Lower leg skin (tissue), 4 donors: ENCODE measurements at regions not wholly inside any gene's neighbourhood (a gene's known extent, or its start where the extent isn't known, plus 50 kb on each side); places are given as distances from the start of the nearest gene placed in this dataset.

ENCODE experiments used
- DNase-seq, 2 donors: peaks; one replicate each; pipeline ENCODE4 v3.0.0-alpha.2; 2019; ENCODE audit warnings: low spot score in 2 of 2
- H3K4me3 ChIP-seq: fragments of 200-600 bp; sonication (generic); 2 replicates; pipeline ENCODE4 v1.5.1; 2017; ENCODE audit warnings: mild to moderate bottlenecking, low read depth; ENCODE audit not compliant: poor library complexity, severe bottlenecking
- POLR2A ChIP-seq, 2 donors: fragments of 450-650 bp; IDR thresholded peaks; one replicate each; pipeline ENCODE4 v1.6.1; 2016 to 2017; ENCODE audit warnings: antibody characterized with exemption in 2 of 2, mild to moderate bottlenecking in 1 of 2, moderate library complexity in 1 of 2
- WGBS, 2 donors: methylation state at CpG; one replicate each; pipeline ENCODE4 v1.1.5; 2018; 5-methylcytosine and 5-hydroxymethylcytosine counted together
- intact Hi-C: fragments of 100-400 bp; cut with DNase I; formaldehyde crosslinking; loops from one replicate; pipeline ENCODE4 v1.15.0; 2023; ENCODE audit warnings: low total_unique reads
- TF ChIP-seq, protein P1 (sequence below), 3 donors: fragments of 450-650 bp; IDR thresholded peaks; one replicate each; pipeline ENCODE4 v1.5.1; 2016; ENCODE audit warnings: antibody characterized with exemption in 3 of 3, mild to moderate bottlenecking in 3 of 3, moderate library complexity in 2 of 3

GRCh38 chr18:55879331-55879730 is 291.3 kb upstream of the TCF4 start:
- TF ChIP-seq, protein P1, sequence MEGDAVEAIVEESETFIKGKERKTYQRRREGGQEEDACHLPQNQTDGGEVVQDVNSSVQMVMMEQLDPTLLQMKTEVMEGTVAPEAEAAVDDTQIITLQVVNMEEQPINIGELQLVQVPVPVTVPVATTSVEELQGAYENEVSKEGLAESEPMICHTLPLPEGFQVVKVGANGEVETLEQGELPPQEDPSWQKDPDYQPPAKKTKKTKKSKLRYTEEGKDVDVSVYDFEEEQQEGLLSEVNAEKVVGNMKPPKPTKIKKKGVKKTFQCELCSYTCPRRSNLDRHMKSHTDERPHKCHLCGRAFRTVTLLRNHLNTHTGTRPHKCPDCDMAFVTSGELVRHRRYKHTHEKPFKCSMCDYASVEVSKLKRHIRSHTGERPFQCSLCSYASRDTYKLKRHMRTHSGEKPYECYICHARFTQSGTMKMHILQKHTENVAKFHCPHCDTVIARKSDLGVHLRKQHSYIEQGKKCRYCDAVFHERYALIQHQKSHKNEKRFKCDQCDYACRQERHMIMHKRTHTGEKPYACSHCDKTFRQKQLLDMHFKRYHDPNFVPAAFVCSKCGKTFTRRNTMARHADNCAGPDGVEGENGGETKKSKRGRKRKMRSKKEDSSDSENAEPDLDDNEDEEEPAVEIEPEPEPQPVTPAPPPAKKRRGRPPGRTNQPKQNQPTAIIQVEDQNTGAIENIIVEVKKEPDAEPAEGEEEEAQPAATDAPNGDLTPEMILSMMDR (IDR thresholded peaks at IDR 0.05) = no peak
- no peak for TF ChIP-seq POLR2A (IDR thresholded peaks at IDR 0.05)
- 70 to 81% methylated on average over 2 of the region's 2 CpGs for WGBS, 2 donors
- H3K4me3 ChIP-seq = no peak overlapping the region
- no peak for DNase-seq
- intact Hi-C loops = no loop called here

DNA sequence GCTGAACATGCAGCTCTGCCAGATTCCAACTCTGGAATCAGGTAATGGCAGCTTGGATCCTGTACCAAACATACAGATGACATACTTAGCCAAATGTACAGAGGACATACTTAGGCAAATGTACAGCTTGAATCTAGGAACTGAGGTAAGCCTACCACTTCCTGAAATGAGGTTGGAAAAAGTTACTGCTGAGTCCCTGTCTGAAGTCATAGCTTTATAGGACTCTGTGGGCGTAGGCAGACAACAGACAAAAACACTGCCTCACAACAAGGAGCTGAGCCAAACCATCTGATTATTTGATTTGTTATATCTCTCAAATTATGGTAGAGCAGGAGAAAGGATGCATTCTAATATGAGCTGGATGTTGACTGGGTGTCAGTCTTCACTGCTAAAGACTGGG is 290.2 kb upstream of the TCF4 start:
- no peak for TF ChIP-seq POLR2A (IDR thresholded peaks at IDR 0.05)
- TF ChIP-seq, protein P1 (IDR thresholded peaks at IDR 0.05) = no peak
- WGBS, 2 donors = 78 to 87% methylated on average over 1 of the region's 1 CpG
- intact Hi-C loops = no loop called here
- no peak overlapping the region for H3K4me3 ChIP-seq
- no peak for DNase-seq

DNA sequence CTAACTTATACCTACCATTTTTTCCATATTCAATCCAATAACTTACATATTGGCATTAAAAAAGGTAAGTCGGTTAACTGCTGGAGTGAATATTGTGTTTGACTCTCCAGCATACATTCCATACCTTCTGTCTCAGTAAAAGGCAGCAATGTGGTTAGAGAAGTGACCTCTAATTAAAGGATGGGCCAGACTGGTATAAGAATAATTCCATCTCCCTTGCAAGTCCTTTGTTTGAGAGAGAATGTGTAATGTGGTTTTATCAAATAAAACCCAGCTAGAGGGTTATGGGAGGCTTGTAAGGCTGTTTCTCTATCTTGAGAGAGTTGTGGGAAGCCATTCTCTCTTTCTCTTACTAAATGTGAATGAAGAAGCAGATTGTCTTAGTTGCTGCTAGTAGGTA is 289.3 kb upstream of the TCF4 start:
- no peak for DNase-seq
- intact Hi-C loops = no loop called here
- WGBS, 2 donors = 95 to 97% methylated on average over 1 of the region's 1 CpG
- TF ChIP-seq, protein P1 (IDR thresholded peaks at IDR 0.05) = no peak
- no peak for TF ChIP-seq POLR2A (IDR thresholded peaks at IDR 0.05)
- no peak overlapping the region for H3K4me3 ChIP-seq

DNA sequence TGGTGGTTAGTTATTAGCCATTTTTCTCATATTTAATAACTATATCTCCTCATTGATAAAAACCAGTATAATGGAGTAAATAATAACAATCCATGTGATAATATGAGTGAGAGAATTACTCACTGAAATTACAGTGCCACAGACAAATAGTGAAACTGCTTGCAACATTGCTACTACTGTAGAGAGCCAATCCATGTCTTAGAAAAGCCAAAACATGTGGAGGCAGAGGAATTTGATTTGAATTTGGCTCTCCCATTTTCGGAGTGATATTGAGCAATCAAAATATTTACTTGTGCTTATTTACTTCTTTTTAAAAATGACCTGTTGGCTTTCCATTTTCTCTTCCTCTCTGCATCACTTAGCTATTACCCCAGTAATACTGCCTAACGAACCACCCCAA is 288.3 kb upstream of the TCF4 start:
- intact Hi-C loops = no loop called here
- DNase-seq = no peak
- H3K4me3 ChIP-seq = no peak overlapping the region
- WGBS, 2 donors = 67 to 80% methylated on average over 2 of the region's 2 CpGs
- TF ChIP-seq, protein P1 (IDR thresholded peaks at IDR 0.05) = no peak
- TF ChIP-seq POLR2A (IDR thresholded peaks at IDR 0.05) = no peak

DNA sequence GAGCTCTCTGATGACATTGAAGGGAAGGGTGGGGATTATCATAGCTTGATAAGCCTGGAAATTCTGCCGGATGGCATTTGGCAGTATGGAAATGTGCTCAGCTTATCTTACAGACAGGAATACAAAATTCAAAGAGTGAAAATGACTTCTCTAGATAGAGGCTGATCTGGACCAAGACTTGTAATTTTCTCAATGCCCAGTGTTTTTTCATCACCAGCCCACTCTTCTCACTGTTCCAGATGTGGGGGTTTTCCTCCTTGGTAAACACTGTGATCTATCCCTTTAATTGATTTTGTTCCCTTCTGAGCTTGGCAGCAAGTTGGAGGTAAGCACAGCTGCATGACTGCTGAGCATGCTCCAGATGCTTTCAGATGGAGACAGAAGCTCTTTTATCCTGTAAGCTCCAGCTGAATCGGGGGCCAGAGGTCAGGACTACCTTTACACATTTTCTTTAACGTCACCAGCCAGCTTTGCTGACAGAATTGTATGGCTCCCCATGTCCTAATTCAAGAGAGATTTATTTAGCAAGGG is 287.4 kb upstream of the TCF4 start:
- 47 to 55% methylated on average over 3 of the region's 3 CpGs for WGBS, 2 donors
- DNase-seq = no peak
- TF ChIP-seq POLR2A (IDR thresholded peaks at IDR 0.05) = no peak
- TF ChIP-seq, protein P1 (IDR thresholded peaks at IDR 0.05) = no peak
- no peak overlapping the region for H3K4me3 ChIP-seq
- intact Hi-C loops = no loop called here
